Endothelial cell of umbilical vein (primary cell): ENCODE measurements at regions not wholly inside any gene's neighbourhood (a gene's known extent, or its start where the extent isn't known, plus 50 kb on each side); places are given as distances from the start of the nearest gene placed in this dataset.

ENCODE experiments used
- BruUV-seq: library from RNA; stranded (reverse); fragments of 400-500 nt; replicated peaks from 2 replicates; lab custom pipeline; 2021; lab: Mats Ljungman, UMichigan
- CTCF ChIA-PET: fragments of 300-600, 350-600 bp; sonication (Branson Sonifier 250); formaldehyde crosslinking; loops from one replicate; lab custom pipeline; 2021; ENCODE audit warnings: antibody characterized with exemption, inconsistent platforms; lab: Charles Lee
- POLR2A ChIA-PET: fragments of 300-600, 350-600 bp; sonication (Branson Sonifier 250); formaldehyde crosslinking; loops from one replicate; lab custom pipeline; 2021; ENCODE audit warnings: antibody characterized with exemption, inconsistent platforms; lab: Charles Lee
- DNase-seq: peaks from one replicate; pipeline ENCODE4 v3.0.0-alpha.2; 2011; ENCODE audit warnings: low read depth, low spot score
- FAIRE-seq: peaks from 2 replicates; lab custom pipeline; 2011; peaks lifted over from hg19 to GRCh38; lab: Jason Lieb, UNC
- H2AFZ ChIP-seq: 2 replicates; pipeline ENCODE4 v1.6.0; 2012; ENCODE audit warnings: low read depth, low read length, control low read depth, inconsistent platforms
- H3K27ac ChIP-seq: 2 replicates; pipeline ENCODE4 v1.5.1; 2011; ENCODE audit warnings: low read depth, mild to moderate bottlenecking, control low read depth, low read length, moderate library complexity; ENCODE audit not compliant: insufficient read depth
- H3K27me3 ChIP-seq, 2 experiments: 2 replicates each; pipeline versions ENCODE4 v1.6.0 to v1.6.1; 2011; ENCODE audit warnings: low read length in 2 of 2, mixed read lengths in 1 of 2; ENCODE audit not compliant: control insufficient read depth in 2 of 2, insufficient read depth in 2 of 2
- H3K36me3 ChIP-seq, 2 experiments: 2 replicates in 1 of 2; 3 replicates in 1 of 2; pipeline ENCODE4 v1.5.1; 2011; ENCODE audit warnings: low read length in 2 of 2, mild to moderate bottlenecking in 1 of 2, moderate library complexity in 1 of 2; ENCODE audit not compliant: control insufficient read depth in 2 of 2, insufficient read depth in 2 of 2; ENCODE audit errors: extremely low read depth in 1 of 2
- H3K4me1 ChIP-seq: 3 replicates; pipeline ENCODE4 v1.5.1; 2011; ENCODE audit warnings: mild to moderate bottlenecking, low read length; ENCODE audit not compliant: control insufficient read depth, insufficient read depth; ENCODE audit errors: extremely low read depth
- H3K4me2 ChIP-seq: 2 replicates; pipeline ENCODE4 v1.6.1; 2011; ENCODE audit warnings: low read length, control low read depth, mixed read lengths; ENCODE audit not compliant: insufficient read depth
- H3K4me3 ChIP-seq, 3 experiments: fragments of 200-600 bp in 1 of 3; sonication (generic), shearing (Covaris generic) in 1 of 3; replicated peaks in 1 of 3; 2 replicates each; pipeline ENCODE4 v1.5.1; 2011 to 2016; ENCODE audit warnings: control low read depth in 3 of 3, low read length in 3 of 3, mild to moderate bottlenecking in 2 of 3, inconsistent platforms in 1 of 3, low read depth in 1 of 3, moderate library complexity in 1 of 3; ENCODE audit not compliant: insufficient read depth in 1 of 3
- H3K79me2 ChIP-seq: 2 replicates; pipeline ENCODE4 v1.6.0; 2012; ENCODE audit warnings: low read length, inconsistent platforms; ENCODE audit not compliant: control insufficient read depth, insufficient read depth
- H3K9ac ChIP-seq: replicated peaks from 2 replicates; pipeline ENCODE3; 2011; ENCODE audit warnings: low read length, control low read depth; ENCODE audit not compliant: insufficient read depth; ENCODE audit errors: extremely low read depth
- H3K9me1 ChIP-seq: replicated peaks from 3 replicates; pipeline ENCODE4 v1.6.0; 2011; ENCODE audit warnings: mild to moderate bottlenecking, low read length; ENCODE audit not compliant: control insufficient read depth, insufficient read depth; ENCODE audit errors: extremely low read depth
- H3K9me3 ChIP-seq: replicated peaks from 2 replicates; pipeline ENCODE4 v1.5.1; 2012; ENCODE audit warnings: low read length, inconsistent platforms; ENCODE audit not compliant: control insufficient read depth, insufficient read depth
- H4K20me1 ChIP-seq: replicated peaks from 2 replicates; pipeline ENCODE3; 2011; ENCODE audit warnings: mild to moderate bottlenecking, low read length; ENCODE audit not compliant: control insufficient read depth, insufficient read depth; ENCODE audit errors: extremely low read depth
- EZH2 ChIP-seq: IDR thresholded peaks from 2 replicates; pipeline ENCODE4 v1.6.1; 2012; ENCODE audit warnings: borderline replicate concordance, low read depth, mild to moderate bottlenecking, moderate library complexity, low read length, inconsistent platforms; ENCODE audit not compliant: severe bottlenecking
- FOS ChIP-seq: IDR thresholded peaks from 2 replicates; pipeline ENCODE4 v1.6.1; 2011; ENCODE audit warnings: mild to moderate bottlenecking, low read length, moderate library complexity, borderline replicate concordance; ENCODE audit not compliant: insufficient read depth
- GATA2 ChIP-seq: IDR thresholded peaks from 2 replicates; pipeline ENCODE4 v1.7.0; 2011; ENCODE audit warnings: low read depth, mild to moderate bottlenecking, moderate library complexity, mixed read lengths, low read length; ENCODE audit not compliant: insufficient read length, insufficient read depth
- JUN ChIP-seq: IDR thresholded peaks from 2 replicates; pipeline ENCODE4 v1.6.1; 2011; ENCODE audit warnings: borderline replicate concordance, low read depth; ENCODE audit not compliant: insufficient read length, insufficient read depth
- MYC ChIP-seq: IDR thresholded peaks from one replicate; pipeline ENCODE4 v1.6.1; 2011; ENCODE audit warnings: mild to moderate bottlenecking, low read depth, low read length
- POLR2A ChIP-seq: IDR thresholded peaks from 2 replicates; pipeline ENCODE4 v1.6.1; 2012; ENCODE audit warnings: low read depth, mild to moderate bottlenecking, control low read depth, low read length
- POLR2AphosphoS5 ChIP-seq: IDR thresholded peaks from 2 replicates; pipeline ENCODE4 v1.6.1; 2012; ENCODE audit warnings: low read depth, mild to moderate bottlenecking, control low read depth, low read length, moderate library complexity; ENCODE audit not compliant: insufficient read depth
- dilution Hi-C: fragments of 300-500 bp; cut with MboI; formaldehyde crosslinking; loops from one replicate; pipeline ENCODE4 v1.15.0; 2019; ENCODE audit warnings: low sequenced_read_pairs; ENCODE audit not compliant: extremely low pct_ligation_motif_present
- intact Hi-C: fragments of 100-400 bp; cut with micrococcal nuclease; formaldehyde crosslinking; loops from one replicate; pipeline ENCODE4 v1.10.0; 2022
- TF ChIP-seq, protein P1 (sequence below): IDR thresholded peaks from 2 replicates; pipeline ENCODE4 v1.6.1; 2011; ENCODE audit not compliant: insufficient read depth, insufficient read length
- TF ChIP-seq, protein P2 (sequence below), 2 donors: IDR thresholded peaks; 1 replicate in 1 of 2; 2 replicates in 1 of 2; pipeline ENCODE4 v1.5.1; 2011; ENCODE audit warnings: low read length in 2 of 2, mild to moderate bottlenecking in 2 of 2, moderate library complexity in 2 of 2, control low read depth in 1 of 2, inconsistent platforms in 1 of 2, low read depth in 1 of 2; ENCODE audit not compliant: insufficient read depth in 1 of 2; ENCODE audit errors: extremely low read depth in 1 of 2

DNA sequence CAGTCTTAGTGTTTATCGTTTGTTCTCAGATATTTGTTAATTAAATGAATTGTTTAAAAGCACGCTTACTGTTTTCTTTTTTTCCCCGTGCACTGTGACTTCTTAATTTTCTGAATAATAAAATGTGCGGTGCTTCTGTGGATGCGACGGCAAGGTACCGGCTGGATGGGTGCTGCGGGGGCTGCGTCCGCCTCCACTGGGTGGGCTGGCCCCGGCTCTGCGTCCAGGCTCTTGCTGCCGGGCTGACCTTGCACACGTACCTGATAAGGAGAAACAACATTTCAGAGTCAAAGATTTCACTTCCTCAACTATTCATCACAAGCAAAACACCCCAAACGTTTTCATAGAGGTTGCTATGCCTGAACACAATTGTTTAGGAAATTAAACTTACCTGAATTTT lies 404.0 kb upstream of the IRX1 start:
- Histone ChIP-seq H3K9ac (no peak overlapping the region), H3K4me1 (no peaks in the 10 kb centered on the region), H3K9me1 (no peaks in the 10 kb centered on the region), H3K4me3 (no peak overlapping the region), H4K20me1 (no peaks in the 10 kb centered on the region), H3K4me2 (no peak overlapping the region), H3K79me2 (no peaks in the 10 kb centered on the region), H3K9me3 (peaks cover 2% of the 10 kb centered on the region), H3K36me3 (no peaks in the 10 kb centered on the region), H2AFZ (no peak overlapping the region), H3K27me3 (no peaks in the 10 kb centered on the region), H3K27ac (no peak overlapping the region)
- intact Hi-C loops = no loop called here
- dilution Hi-C loops = no loop called here
- FAIRE-seq (no peak), DNase-seq (no peak)
- no TSS peak for BruUV-seq
- ChIA-PET POLR2A (no interaction called here), CTCF (no interaction called here)
- TF ChIP-seq GATA2 (no peak), FOS (no peak)
- TF ChIP-seq, protein P1, sequence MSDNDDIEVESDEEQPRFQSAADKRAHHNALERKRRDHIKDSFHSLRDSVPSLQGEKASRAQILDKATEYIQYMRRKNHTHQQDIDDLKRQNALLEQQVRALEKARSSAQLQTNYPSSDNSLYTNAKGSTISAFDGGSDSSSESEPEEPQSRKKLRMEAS = no peak

DNA sequence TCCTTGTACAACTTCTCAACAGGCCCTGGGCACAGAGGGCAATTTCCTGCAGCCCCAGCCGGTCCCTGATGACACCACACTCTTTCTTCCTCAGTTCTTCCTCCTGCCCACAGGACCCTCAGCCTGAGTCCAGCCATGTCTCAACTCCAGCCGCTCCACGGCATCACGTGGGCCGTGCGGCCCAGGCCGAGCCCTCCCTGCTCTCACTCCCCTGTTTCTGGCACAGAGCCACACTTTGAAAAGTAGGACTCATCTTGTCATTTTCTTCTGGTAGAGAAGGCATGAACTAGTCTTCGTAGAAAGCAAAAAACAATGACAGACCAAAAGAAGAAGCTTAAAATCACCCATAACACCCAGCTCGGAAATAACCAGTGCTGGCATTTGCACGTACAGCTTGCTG lies 404.7 kb upstream of the IRX1 start:
- dilution Hi-C loops (no loop called here), intact Hi-C loops (no loop called here)
- Histone ChIP-seq H3K4me3 (no peak overlapping the region), H3K27me3 (no peaks in the 10 kb centered on the region), H3K79me2 (no peaks in the 10 kb centered on the region), H3K27ac (no peak overlapping the region), H2AFZ (no peak overlapping the region), H4K20me1 (no peaks in the 10 kb centered on the region), H3K4me2 (no peak overlapping the region), H3K9ac (no peak overlapping the region), H3K9me1 (no peaks in the 10 kb centered on the region), H3K36me3 (no peaks in the 10 kb centered on the region), H3K9me3 (peaks cover 2% of the 10 kb centered on the region), H3K4me1 (no peaks in the 10 kb centered on the region)
- TF ChIP-seq POLR2A = no peak
- no peak for TF ChIP-seq GATA2
- TF ChIP-seq MYC = no peak
- TF ChIP-seq, protein P2, sequence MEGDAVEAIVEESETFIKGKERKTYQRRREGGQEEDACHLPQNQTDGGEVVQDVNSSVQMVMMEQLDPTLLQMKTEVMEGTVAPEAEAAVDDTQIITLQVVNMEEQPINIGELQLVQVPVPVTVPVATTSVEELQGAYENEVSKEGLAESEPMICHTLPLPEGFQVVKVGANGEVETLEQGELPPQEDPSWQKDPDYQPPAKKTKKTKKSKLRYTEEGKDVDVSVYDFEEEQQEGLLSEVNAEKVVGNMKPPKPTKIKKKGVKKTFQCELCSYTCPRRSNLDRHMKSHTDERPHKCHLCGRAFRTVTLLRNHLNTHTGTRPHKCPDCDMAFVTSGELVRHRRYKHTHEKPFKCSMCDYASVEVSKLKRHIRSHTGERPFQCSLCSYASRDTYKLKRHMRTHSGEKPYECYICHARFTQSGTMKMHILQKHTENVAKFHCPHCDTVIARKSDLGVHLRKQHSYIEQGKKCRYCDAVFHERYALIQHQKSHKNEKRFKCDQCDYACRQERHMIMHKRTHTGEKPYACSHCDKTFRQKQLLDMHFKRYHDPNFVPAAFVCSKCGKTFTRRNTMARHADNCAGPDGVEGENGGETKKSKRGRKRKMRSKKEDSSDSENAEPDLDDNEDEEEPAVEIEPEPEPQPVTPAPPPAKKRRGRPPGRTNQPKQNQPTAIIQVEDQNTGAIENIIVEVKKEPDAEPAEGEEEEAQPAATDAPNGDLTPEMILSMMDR (IDR thresholded peaks at IDR 0.05; ENCODE audit: extremely low read depth in 1 of 2, insufficient read depth in 1 of 2, low read depth in 1 of 2, low read length in 2 of 2) = no peak
- TF ChIP-seq POLR2AphosphoS5 = no peak
- TF ChIP-seq JUN = no peak
- no peak for TF ChIP-seq FOS
- no peak for TF ChIP-seq EZH2
- TF ChIP-seq, protein P1 = no peak
- ChIA-PET CTCF (no interaction called here), POLR2A (no interaction called here)
- FAIRE-seq (no peak), DNase-seq (no peak)
- no TSS peak for BruUV-seq
